HepG2 (cell line): ENCODE measurements at regions not wholly inside any gene's neighbourhood (a gene's known extent, or its start where the extent isn't known, plus 50 kb on each side); places are given as distances from the start of the nearest gene placed in this dataset.

Experiments
- BCLAF1 ChIP-seq: fragments of 450-650 bp; IDR thresholded peaks from 2 replicates; pipeline ENCODE4 v1.6.1; 2017; ENCODE audit warnings: mild to moderate bottlenecking
- ZNF142 ChIP-seq: sonication (generic); formaldehyde crosslinking; IDR thresholded peaks from 2 replicates; pipeline ENCODE4 v1.4.0; 2020; ENCODE audit warnings: missing genetic modification reagents
- TF ChIP-seq, protein P1 (sequence below), 2 experiments: sonication (generic) in 1 of 2; formaldehyde crosslinking in 1 of 2; IDR thresholded peaks; 2 replicates each; pipeline versions ENCODE4 v1.6.1 to v1.9.0; 2014 to 2022; ENCODE audit warnings: antibody characterized with exemption in 1 of 2, borderline replicate concordance in 1 of 2, inconsistent platforms in 1 of 2, low read depth in 1 of 2, missing genetic modification reagents in 1 of 2

DNA sequence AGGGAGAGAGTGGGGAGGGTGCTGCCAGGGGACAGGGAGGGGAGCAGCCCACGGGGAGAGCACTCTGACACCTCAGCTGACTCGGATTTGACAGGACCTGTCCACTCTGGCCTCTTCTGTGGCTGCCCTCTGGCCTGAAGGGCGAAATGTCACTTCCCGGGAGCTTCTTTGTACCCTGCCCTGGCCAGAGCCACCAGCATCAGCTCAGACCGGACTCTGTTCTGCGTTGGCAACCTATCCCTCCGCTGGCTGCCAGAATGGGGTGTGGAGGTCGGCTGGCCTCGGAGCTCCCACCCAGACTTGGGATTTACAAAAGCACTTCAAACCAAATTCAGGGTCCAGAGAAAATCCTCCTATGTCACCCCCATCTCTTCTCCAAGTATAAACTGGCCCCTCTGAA is 336.7 kb upstream of the FRG2C start (continued):
- no peak for TF ChIP-seq ZNF142
- TF ChIP-seq, protein P1, sequence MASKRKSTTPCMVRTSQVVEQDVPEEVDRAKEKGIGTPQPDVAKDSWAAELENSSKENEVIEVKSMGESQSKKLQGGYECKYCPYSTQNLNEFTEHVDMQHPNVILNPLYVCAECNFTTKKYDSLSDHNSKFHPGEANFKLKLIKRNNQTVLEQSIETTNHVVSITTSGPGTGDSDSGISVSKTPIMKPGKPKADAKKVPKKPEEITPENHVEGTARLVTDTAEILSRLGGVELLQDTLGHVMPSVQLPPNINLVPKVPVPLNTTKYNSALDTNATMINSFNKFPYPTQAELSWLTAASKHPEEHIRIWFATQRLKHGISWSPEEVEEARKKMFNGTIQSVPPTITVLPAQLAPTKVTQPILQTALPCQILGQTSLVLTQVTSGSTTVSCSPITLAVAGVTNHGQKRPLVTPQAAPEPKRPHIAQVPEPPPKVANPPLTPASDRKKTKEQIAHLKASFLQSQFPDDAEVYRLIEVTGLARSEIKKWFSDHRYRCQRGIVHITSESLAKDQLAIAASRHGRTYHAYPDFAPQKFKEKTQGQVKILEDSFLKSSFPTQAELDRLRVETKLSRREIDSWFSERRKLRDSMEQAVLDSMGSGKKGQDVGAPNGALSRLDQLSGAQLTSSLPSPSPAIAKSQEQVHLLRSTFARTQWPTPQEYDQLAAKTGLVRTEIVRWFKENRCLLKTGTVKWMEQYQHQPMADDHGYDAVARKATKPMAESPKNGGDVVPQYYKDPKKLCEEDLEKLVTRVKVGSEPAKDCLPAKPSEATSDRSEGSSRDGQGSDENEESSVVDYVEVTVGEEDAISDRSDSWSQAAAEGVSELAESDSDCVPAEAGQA (IDR thresholded peaks at IDR 0.05; ENCODE audit: low read depth) = no peak
- TF ChIP-seq, protein P1 (CRISPR knock-in tag; IDR thresholded peaks at IDR 0.05; ENCODE audit: borderline replicate concordance) = no peak
- TF ChIP-seq BCLAF1 = no peak
